ENCODE measurements at regions not wholly inside any gene's neighbourhood (a gene's known extent, or its start where the extent isn't known, plus 50 kb on each side); places are given as distances from the start of the nearest gene placed in this dataset.

GRCh38 chr2:107276034-107276433, 390.1 kb upstream of the ST6GAL2 start:
- TF ChIP-seq, protein P1, sequence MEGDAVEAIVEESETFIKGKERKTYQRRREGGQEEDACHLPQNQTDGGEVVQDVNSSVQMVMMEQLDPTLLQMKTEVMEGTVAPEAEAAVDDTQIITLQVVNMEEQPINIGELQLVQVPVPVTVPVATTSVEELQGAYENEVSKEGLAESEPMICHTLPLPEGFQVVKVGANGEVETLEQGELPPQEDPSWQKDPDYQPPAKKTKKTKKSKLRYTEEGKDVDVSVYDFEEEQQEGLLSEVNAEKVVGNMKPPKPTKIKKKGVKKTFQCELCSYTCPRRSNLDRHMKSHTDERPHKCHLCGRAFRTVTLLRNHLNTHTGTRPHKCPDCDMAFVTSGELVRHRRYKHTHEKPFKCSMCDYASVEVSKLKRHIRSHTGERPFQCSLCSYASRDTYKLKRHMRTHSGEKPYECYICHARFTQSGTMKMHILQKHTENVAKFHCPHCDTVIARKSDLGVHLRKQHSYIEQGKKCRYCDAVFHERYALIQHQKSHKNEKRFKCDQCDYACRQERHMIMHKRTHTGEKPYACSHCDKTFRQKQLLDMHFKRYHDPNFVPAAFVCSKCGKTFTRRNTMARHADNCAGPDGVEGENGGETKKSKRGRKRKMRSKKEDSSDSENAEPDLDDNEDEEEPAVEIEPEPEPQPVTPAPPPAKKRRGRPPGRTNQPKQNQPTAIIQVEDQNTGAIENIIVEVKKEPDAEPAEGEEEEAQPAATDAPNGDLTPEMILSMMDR (IDR thresholded peaks at IDR 0.05) = no peak
- no peak for TF ChIP-seq POLR2A (IDR thresholded peaks at IDR 0.05)
